CD4-positive, alpha-beta T cell treated with Interleukin-17A for 4 hours (primary cell): ENCODE measurements at regions not wholly inside any gene's neighbourhood (a gene's known extent, or its start where the extent isn't known, plus 50 kb on each side); places are given as distances from the start of the nearest gene placed in this dataset.
"Not testable (repeated sequence)": the region's sequence is repeated elsewhere in the genome, so short reads cannot be mapped to it uniquely, and the experiment has no call there.

Experiments used
- DNase-seq: peaks from one replicate; pipeline ENCODE4 v3.0.0-alpha.2; 2020; ENCODE audit warnings: mixed read lengths

- DNase-seq, result no peak
These were observed 121.2 kb upstream of the ERG start for GRCh38 chr21:38619480-38619879.

GRCh38 chr21:38619992-38620479 lies 121.8 kb upstream of the ERG start:
- no peak for DNase-seq

- no peak for DNase-seq
These were observed 122.9 kb upstream of the ERG start for GRCh38 chr21:38621132-38621531.

GRCh38 chr21:38622081-38622826 lies 124.0 kb upstream of the ERG start:
- no peak for DNase-seq

GRCh38 chr21:38622827-38623209 lies 124.5 kb upstream of the ERG start:
- DNase-seq, result no peak

GRCh38 chr21:38623552-38623951 lies 125.3 kb upstream of the ERG start:
- no peak for DNase-seq

- no peak for DNase-seq
These were observed 126.7 kb upstream of the ERG start for GRCh38 chr21:38625000-38625399.

GRCh38 chr21:38626306-38626705 lies 128.0 kb upstream of the ERG start:
- no peak for DNase-seq

GRCh38 chr21:38628349-38628748 lies 130.1 kb upstream of the ERG start:
- no peak for DNase-seq

- no peak for DNase-seq
These were observed 132.9 kb upstream of the ERG start for GRCh38 chr21:38631206-38631605.

- DNase-seq, result no peak
These were observed 133.4 kb upstream of the ERG start for GRCh38 chr21:38631676-38632075.

- DNase-seq, result no peak
These were observed 138.9 kb upstream of the ERG start for GRCh38 chr21:38637161-38637560.

GRCh38 chr21:38639571-38640354 lies 141.5 kb upstream of the ERG start:
- DNase-seq, result no peak

GRCh38 chr21:38640355-38640742 lies 142.1 kb upstream of the ERG start:
- not testable (repeated sequence) for DNase-seq

GRCh38 chr21:38643404-38644023 lies 145.2 kb upstream of the ERG start:
- no peak for DNase-seq

- no peak for DNase-seq
These were observed 147.0 kb upstream of the ERG start for GRCh38 chr21:38645282-38645681.

- no peak for DNase-seq
These were observed 148.0 kb upstream of the ERG start for GRCh38 chr21:38646213-38646837.

- DNase-seq, result no peak
These were observed 150.8 kb upstream of the ERG start for GRCh38 chr21:38649120-38649519.

GRCh38 chr21:38651570-38651969 lies 153.3 kb upstream of the ERG start:
- DNase-seq, result no peak

GRCh38 chr21:38652396-38652795 lies 153.3 kb upstream of the ETS2 start:
- DNase-seq, result no peak

- DNase-seq, result no peak
These were observed 151.1 kb upstream of the ETS2 start for GRCh38 chr21:38654580-38654979.

- DNase-seq, result no peak
These were observed 147.2 kb upstream of the ETS2 start for GRCh38 chr21:38658511-38658910.

- no peak for DNase-seq
These were observed 145.8 kb upstream of the ETS2 start for GRCh38 chr21:38659936-38660332.
